ENCODE measurements at regions not wholly inside any gene's neighbourhood (a gene's known extent, or its start where the extent isn't known, plus 50 kb on each side); places are given as distances from the start of the nearest gene placed in this dataset.

DNA sequence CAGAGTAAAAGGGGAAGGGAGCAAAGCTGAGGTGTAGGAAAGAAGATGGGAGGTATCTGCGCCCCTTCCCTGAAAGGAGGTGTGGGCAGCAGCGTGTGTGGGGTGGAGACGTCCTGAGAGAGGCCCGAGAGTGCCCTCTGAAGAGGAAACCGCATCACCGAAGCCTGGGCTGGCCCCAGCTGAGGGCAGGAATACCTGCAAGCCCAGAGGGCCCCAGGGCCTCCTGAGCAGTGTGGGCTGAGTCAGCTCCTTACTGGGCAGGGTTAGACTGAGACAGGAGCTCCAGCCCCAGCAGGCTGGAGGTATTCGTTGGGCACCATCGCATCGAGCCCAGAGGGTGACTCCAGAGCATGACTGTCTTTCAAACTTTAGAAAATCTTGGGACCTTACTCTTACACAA lies 534.0 kb upstream of the B3GAT1 start:
- Histone ChIP-seq H2BK20ac (ENCODE audit: low read depth, low read length, poor library complexity, severe bottlenecking) (no peak overlapping the region), H4K5ac (ENCODE audit: insufficient read length, low read depth, low read length) (no peak overlapping the region), H3K23me2 (ENCODE audit: insufficient read length, low read depth, low read length, poor library complexity, severe bottlenecking) (no peaks in the 10 kb centered on the region), H3K79me1 (ENCODE audit: insufficient read depth, low read depth, low read length, poor library complexity, severe bottlenecking) (no peaks in the 10 kb centered on the region), H3K27me3 (ENCODE audit: insufficient read depth, low read length) (no peaks in the 10 kb centered on the region), H3K4ac (ENCODE audit: low read depth, low read length) (no peak overlapping the region), H2BK5ac (ENCODE audit: insufficient read length, low read length) (no peak overlapping the region), H2BK15ac (ENCODE audit: low read depth, low read length) (no peak overlapping the region), H3K79me2 (ENCODE audit: insufficient read depth, low read length) (no peaks in the 10 kb centered on the region), H3K4me1 (ENCODE audit: insufficient read depth, low read length) (peaks cover 4% of the 10 kb centered on the region; the same call in 1 of the 2 replicates), H3K18ac (ENCODE audit: insufficient read length, low read depth, low read length) (no peak overlapping the region), H3K4me2 (ENCODE audit: insufficient read depth, insufficient read length, low read length) (no peak overlapping the region), H3K9me3 (ENCODE audit: control insufficient read depth, low read depth, low read length) (no peaks in the 10 kb centered on the region), H3K56ac (ENCODE audit: insufficient read length, low read depth, low read length) (no peak overlapping the region), H2AFZ (ENCODE audit: low read length) (no peak overlapping the region), H3K9ac (ENCODE audit: extremely low read depth, insufficient read length, low read length) (no peak overlapping the region), H2BK120ac (ENCODE audit: low read depth, low read length, poor library complexity, severe bottlenecking) (no peak overlapping the region), H2AK5ac (ENCODE audit: insufficient read length, low read length) (no peak overlapping the region), H2BK12ac (ENCODE audit: insufficient read length, low read depth, low read length) (no peak overlapping the region), H4K91ac (ENCODE audit: insufficient read length, low read depth, low read length) (no peak overlapping the region), H3K14ac (ENCODE audit: insufficient read depth, low read length) (no peak overlapping the region), H3T11ph (ENCODE audit: low read length) (no peak overlapping the region), H3K23ac (ENCODE audit: insufficient read length, low read depth, low read length) (no peak overlapping the region), H3K27ac (ENCODE audit: insufficient read length, low read depth, low read length) (no peak overlapping the region), H4K8ac (replicated peaks; ENCODE audit: insufficient read length, low read depth, low read length) (no peak overlapping the region), H4K20me1 (ENCODE audit: control insufficient read depth, insufficient read depth, insufficient read length) (no peaks in the 10 kb centered on the region)
- Mint-ChIP-seq H3K27me3 (ENCODE audit: low read depth) (peaks cover 4% of the 10 kb centered on the region), H3K9me3 (no peaks in the 10 kb centered on the region), H3K4me3 (no peak overlapping the region), H3K4me1 (peaks cover 44 to 52% of the 10 kb centered on the region in 2 experiments), H3K36me3 (ENCODE audit: insufficient read depth in 1 of 3, low read depth in 3 of 3) (no peaks in the 10 kb centered on the region), H3K27ac (no peak overlapping the region; a peak in 1 of 7 replicates)
- TF ChIP-seq, protein P1, sequence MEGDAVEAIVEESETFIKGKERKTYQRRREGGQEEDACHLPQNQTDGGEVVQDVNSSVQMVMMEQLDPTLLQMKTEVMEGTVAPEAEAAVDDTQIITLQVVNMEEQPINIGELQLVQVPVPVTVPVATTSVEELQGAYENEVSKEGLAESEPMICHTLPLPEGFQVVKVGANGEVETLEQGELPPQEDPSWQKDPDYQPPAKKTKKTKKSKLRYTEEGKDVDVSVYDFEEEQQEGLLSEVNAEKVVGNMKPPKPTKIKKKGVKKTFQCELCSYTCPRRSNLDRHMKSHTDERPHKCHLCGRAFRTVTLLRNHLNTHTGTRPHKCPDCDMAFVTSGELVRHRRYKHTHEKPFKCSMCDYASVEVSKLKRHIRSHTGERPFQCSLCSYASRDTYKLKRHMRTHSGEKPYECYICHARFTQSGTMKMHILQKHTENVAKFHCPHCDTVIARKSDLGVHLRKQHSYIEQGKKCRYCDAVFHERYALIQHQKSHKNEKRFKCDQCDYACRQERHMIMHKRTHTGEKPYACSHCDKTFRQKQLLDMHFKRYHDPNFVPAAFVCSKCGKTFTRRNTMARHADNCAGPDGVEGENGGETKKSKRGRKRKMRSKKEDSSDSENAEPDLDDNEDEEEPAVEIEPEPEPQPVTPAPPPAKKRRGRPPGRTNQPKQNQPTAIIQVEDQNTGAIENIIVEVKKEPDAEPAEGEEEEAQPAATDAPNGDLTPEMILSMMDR (conservative IDR thresholded peaks at IDR 0.05): no peak
- DNase-seq: peak; percentile 58
- no CpG with 5 or more reads among the region's 9 CpGs for WGBS (ENCODE audit: extremely low coverage, insufficient read length, low lambda C conversion rate)
